HG03520 (cell line): ENCODE measurements at regions not wholly inside any gene's neighbourhood (a gene's known extent, or its start where the extent isn't known, plus 50 kb on each side); places are given as distances from the start of the nearest gene placed in this dataset.
"Not testable (repeated sequence)": the region's sequence is repeated elsewhere in the genome, so short reads cannot be mapped to it uniquely, and the experiment has no call there.

Source experiments
- ATAC-seq: cut with Tn5 transposase; IDR thresholded peaks from one replicate; pipeline ENCODE4 v1.9.1; 2021; ENCODE audit warnings: mild to moderate bottlenecking, moderate library complexity; ENCODE audit not compliant: unreplicated experiment

DNA sequence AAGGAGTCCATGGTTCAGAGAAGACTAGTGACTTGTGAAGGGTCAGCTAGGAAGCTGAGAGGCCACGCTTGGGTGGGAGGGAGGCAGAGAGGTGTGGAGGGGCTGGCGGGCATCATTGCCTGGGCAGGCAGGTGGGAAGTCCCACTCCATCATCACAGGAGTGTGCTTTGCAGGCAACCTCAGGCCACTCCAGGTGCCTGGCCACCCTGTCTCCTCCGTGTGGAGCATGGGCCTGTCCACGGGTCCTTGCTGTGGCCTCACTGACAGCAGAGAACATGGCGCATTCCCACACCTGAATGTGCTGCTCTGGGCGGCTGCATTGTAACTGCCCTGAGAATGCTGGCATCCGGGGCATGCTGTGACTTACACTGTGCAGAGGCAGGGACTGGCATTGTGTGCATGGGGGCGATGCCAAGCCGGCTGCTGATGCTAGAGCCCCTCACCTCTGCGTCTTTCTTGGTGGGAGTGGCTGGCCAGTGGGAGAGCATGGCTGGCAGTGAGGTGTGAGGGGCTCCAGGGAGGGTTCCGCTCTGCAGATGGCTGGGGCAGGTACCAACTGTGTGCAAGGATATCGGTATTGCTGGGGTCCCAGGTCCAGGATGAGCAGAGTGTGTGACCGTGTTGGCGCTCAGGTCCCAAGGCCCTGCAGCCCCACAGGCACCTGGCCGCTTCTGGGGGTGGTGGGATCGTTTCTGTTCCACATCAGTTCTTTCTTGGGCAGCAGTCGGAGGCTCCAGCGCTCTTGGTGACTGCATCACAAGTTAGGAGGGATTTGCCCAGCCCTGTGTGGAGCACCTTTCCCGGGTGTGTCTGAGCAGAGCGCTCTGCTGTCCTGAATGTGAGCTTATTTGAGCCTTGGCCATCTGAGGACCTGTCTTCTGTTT, 94.8 kb downstream of the NPIPB11 start:
- no peak for ATAC-seq

GRCh38 chr16:29310852-29311314, 95.6 kb downstream of the NPIPB11 start:
- ATAC-seq, result no peak

GRCh38 chr16:29310243-29310642, 96.3 kb downstream of the NPIPB11 start:
- not testable (repeated sequence) for ATAC-seq

DNA sequence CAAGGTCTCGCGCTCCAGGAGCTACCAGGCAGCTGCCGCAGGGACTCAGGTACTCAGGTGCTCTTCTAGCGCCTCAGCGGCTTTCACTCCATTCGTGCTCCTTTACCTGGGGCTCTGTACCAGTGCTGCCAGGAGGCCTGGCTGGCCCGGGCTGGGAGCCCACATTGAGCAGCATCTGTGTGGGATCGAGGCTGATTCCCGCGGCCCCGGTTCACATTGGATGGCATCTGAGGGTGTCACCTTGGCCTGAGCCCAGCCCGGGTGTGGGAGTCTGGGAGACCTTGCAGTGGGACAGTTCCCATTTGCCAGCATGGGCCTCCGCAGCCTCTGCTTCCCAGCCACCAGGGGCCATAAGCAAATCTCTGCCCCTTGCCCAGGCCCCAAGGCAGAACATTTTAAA, 96.9 kb downstream of the NPIPB11 start:
- not testable (repeated sequence) for ATAC-seq

DNA sequence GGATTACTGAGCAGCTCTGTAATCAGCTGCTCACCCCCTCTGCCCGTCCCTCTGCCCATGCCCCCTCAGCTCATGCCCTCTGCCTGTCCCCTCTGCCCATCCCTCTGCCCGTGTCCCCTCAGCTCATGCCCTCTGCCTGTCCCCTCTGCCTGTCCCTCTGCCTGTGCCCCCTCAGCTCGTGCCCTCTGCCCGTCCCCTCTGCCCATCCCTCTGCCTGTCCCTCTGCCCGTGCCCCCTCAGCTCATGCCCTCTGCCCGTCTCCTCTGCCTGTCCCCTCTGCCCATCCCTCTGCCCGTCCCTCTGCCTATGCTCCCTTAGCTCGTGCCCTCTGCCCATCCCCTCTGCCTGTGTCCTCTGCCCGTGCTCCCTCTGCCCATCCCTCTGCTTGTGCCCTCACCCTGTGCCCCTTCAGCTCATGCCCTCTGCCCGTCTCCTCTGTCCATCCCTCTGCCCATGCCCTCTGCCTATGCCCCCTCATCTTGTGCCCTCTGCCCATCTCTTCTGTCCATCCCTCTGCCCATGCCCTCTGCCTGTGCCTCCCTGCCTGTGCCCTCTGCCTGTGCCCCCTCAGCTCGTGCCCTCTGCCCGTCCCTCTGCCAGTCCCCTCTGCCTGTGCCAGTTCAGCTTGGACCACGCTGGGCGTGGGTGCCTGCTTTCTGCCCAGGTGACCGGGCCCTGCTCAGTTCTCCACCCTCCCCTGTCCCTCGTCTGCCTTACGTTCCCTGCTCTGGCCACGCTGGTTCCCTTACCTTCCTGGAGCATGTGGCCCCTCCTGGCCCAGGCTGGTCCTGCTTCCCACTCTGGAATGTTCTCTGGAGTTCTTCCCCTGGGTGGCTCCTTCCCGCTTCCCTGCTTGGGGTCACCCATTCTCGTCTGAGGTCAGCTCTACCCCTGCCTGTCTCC, 97.6 kb downstream of the NPIPB11 start:
- no peak for ATAC-seq

DNA sequence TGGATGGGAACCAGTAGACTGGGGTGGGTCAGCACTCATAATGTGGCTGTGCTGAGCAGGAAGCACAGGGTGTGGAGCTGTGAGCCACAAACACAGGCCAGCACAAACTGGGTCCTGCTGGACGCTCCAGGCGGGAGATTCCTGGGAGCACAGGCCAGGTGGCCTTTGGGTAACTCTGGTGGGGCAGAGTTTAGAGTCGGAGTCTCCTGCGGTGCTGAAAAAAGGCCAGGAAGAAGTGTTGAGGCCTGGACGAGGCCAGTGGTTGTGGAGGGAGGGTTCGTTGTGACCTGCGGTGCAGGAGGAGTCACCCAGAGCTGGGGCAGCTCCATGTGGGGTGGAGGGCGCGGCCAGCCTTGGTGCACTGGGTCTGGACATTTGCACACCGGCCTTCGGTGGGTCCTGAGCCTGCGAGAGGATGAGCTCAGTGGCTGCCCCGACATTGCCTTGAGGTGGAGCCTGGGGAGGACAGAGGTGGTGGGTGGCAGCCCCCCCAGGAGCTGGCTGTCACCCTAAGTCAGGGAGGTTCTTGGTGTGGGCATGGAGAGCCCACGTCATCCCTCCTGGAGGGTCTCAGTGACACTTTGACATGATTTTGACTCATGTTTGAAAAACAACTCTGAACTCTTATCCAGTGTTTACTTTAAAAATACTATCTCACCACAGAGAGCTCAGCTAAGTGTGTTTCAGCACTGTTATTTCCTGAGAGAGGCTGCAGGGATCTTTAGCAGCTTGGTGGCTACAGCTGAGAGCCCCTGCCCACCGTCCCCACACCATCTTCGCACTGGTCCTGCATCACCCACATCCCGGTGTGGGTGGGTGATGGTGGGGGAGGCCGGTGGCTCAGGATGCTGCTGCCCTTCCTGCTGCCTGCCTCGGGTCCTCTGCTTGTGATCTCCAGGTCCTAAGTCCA, 98.7 kb downstream of the NPIPB11 start:
- no peak for ATAC-seq

DNA sequence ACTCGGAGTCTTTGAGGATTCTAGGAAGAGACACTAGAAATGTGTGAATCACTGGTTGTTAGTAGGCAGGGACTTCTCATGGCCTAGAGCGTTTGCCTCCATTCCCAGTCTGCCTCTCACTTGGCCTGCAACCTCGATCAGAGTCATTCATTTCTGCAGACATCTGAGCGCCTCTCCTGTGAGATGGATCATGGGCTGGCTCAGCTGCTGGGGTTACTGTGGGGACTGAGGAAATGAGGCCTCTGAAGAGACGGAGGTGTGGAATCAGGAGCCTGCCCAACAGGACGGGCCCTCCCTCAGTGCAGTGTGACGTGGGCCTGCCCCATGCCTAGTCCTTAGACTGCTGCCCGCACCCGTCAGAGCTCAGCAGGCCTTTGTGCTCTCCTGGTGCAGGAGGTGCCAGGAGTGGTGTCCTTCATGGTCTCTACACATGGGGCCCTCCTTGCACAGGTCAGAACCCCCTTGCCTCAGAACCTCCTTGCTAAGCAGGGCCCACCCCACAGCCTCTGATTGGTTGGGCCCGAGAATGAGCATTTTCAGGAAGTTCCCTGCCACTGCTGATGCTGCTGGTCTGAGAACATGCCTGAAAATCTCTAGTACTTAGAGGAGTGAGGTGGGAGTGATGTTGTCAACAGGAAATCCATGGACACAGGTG, 99.4 kb downstream of the NPIPB11 start:
- no peak for ATAC-seq

GRCh38 chr16:29306201-29306600, 100.3 kb downstream of the NPIPB11 start:
- no peak for ATAC-seq

GRCh38 chr16:29305018-29305417, 101.5 kb downstream of the NPIPB11 start:
- not testable (repeated sequence) for ATAC-seq

- ATAC-seq, result no peak
Observed at GRCh38 chr16:29304251-29304650, 102.3 kb downstream of the NPIPB11 start.

- ATAC-seq, result no peak
Observed at GRCh38 chr16:29303520-29303919, 103.0 kb downstream of the NPIPB11 start.

DNA sequence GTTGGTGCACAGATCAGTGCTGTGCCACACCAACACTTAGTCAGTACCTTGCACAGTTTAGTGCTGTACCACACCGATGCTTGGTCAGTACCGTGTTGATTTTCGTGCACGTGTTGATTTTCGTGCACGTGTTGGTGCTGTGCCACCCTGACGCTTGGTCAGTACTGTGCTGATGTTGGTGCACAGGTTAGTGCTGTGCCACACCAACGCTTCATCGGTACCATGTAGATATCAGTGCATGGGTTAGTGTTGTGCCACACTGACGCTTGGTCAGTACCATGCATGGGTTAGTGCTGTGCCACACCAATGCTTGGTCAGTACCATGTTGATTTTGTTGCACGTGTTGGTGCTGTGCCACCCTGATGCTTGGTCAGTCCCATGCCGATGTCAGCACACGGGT, 103.5 kb downstream of the NPIPB11 start:
- no peak for ATAC-seq

DNA sequence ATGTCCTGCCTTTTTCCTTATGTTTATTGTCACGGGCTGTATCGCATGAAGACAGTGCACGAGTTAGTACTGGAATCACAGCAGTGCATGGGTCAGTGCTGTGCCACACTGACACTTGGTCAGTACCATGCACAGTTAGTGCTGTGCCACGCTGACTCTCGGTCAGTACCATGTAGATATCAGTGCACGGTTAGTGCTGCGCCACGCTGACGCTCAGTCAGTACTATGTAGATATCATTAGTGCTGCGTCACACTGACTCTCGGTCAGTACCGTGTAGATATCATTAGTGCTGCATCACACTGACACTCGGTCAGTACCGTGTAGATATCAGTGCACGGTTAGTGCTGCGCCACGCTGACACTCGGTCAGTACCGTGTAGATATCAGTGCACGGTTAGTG, 104.1 kb downstream of the NPIPB11 start:
- not testable (repeated sequence) for ATAC-seq

- not testable (repeated sequence) for ATAC-seq
Observed at GRCh38 chr16:29301662-29302285, 104.7 kb downstream of the NPIPB11 start.

DNA sequence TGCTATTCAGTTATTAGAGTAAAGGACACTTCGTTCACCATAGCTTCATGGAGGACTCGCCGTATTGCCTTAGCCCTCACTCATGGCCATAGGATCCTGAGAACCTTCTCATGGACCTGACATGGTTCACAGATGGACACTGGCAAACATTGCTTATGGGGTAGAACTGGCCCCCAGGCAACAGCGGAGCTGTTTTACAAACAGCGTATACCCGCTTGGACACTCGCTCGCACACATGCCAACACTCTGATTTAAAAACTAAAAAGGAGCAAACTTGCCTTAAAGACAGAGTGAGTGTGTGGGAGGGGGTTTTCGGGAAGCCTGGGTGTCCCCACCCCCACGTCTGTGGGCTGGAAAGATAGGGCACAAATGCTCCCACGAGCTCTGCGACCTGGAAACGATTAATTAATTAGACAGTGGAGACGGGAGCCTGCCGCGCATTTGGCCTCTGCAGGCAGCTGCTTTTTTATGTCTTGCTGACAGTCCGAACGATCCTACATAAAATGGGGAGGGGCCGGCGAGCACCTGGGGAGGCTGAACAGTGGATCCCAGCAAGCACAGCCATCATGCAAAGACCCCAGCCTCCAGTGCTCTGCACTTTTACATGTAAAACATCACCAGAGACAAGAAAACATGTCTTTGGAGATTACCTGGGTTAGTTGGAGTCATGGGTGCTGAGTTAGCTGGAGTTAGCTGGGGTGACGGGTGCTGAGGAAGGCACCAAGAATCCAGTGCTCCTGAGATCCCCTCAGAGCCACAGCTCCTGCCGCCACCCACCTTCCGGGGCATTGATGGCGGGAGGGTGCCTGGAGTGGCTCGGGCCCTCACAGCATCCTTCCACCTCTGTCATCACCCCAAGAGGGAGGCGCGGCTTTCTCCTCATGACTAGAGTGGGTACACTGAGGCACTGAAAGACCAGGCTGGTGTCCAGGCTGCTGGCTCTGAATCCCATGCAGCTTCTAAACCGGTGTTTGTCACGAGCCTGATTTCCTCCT, 105.7 kb downstream of the NPIPB11 start:
- not testable (repeated sequence) for ATAC-seq

DNA sequence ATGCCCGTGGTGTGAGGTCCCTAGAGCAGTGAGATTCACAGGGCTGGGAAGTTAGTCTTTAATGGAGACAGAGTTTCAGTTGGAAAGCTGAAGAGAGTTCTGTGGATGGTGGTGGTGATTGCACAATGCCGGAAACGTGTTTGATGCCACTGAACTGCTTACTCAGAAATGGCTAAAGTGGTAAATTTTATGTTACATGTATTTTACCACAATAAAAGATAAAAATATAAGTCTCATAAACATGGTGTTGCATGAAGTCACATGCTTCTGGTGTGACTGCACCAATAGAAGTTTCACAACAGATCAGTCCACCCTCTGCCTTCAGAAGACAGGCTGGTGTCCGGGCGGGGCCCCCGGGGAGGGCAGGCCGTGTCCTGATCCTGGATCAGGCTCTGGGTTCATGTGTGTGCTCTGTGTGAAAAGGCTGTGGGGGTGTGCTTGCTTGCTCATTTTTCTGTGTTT, 106.5 kb downstream of the NPIPB11 start:
- not testable (repeated sequence) for ATAC-seq

DNA sequence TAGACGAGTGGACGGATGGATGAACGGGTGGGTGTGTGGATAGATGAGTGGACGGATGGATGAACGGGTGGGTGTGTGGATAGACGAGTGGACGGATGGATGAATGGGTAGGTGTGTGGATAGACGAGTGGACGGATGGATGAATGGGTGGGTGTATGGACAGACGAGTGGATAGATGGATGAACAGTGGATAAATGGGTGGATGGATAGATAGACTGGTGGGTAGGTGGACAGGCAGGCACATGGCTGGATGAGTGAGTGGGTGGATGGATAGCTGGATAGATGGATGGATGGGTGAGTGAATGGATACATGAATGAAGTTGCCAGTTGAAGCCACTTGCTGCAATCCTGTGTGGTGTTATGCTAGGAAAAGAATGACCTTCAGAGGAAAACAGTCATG, 107.5 kb downstream of the NPIPB11 start:
- ATAC-seq, result not testable (repeated sequence)

GRCh38 chr16:29298307-29298706, 108.2 kb downstream of the NPIPB11 start:
- not testable (repeated sequence) for ATAC-seq
